HUES6 (cell line): ENCODE measurements at regions not wholly inside any gene's neighbourhood (a gene's known extent, or its start where the extent isn't known, plus 50 kb on each side); places are given as distances from the start of the nearest gene placed in this dataset.

Source experiments
- H3K27ac ChIP-seq: 2 replicates; pipeline ENCODE4 v1.7.0; 2013; ENCODE audit warnings: low read depth, mild to moderate bottlenecking, low read length, inconsistent platforms
- H3K27me3 ChIP-seq: 2 replicates; pipeline ENCODE4 v1.6.1; 2013; ENCODE audit warnings: low read length; ENCODE audit not compliant: control insufficient read depth, insufficient read depth
- H3K36me3 ChIP-seq: 2 replicates; pipeline ENCODE4 v1.6.1; 2013; ENCODE audit warnings: low read length; ENCODE audit not compliant: control insufficient read depth, insufficient read depth
- H3K4me1 ChIP-seq: 2 replicates; pipeline ENCODE4 v1.6.1; 2013; ENCODE audit warnings: low read length; ENCODE audit not compliant: control insufficient read depth, insufficient read depth
- H3K4me3 ChIP-seq: 2 replicates; pipeline ENCODE4 v1.5.1; 2013; ENCODE audit warnings: low read depth, low read length
- H3K9ac ChIP-seq: one replicate; pipeline ENCODE4 v1.6.1; 2013; ENCODE audit warnings: mild to moderate bottlenecking, low read length
- H3K9me3 ChIP-seq: 2 replicates; pipeline ENCODE4 v1.6.1; 2013; ENCODE audit warnings: low read depth, low read length; ENCODE audit not compliant: control insufficient read depth, insufficient read depth

GRCh38 chr18:22344445-22344844, 73.3 kb downstream of the CTAGE1 start:
- Histone ChIP-seq H3K9ac (no peak overlapping the region), H3K27ac (no peak overlapping the region), H3K4me1 (peaks cover 22% of the 10 kb centered on the region), H3K4me3 (no peak overlapping the region), H3K27me3 (peaks cover 50% of the 10 kb centered on the region), H3K36me3 (no peaks in the 10 kb centered on the region), H3K9me3 (no peaks in the 10 kb centered on the region)

DNA sequence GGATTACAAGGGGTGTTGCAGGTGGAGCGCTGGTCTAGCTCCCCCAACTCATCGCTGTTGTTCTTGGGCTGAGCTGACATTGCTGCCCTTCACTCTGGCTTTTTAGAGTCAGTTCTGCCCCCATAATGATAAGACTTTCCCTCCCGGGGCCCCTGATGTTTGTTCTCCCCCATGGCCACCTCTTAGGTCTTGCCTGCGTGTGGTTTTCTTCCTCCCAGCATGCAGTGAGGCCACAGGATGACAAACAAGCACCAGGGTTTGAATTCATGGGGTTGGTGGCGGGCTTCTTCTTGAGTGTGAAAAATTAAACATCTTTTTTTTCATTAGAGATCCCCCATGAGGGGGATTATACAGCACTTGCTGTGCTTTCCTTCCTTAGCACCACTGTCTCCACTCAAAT, 74.1 kb downstream of the CTAGE1 start:
- Histone ChIP-seq H3K27ac (no peak overlapping the region), H3K36me3 (no peaks in the 10 kb centered on the region), H3K9ac (no peak overlapping the region), H3K9me3 (no peaks in the 10 kb centered on the region), H3K4me1 (peaks cover 22% of the 10 kb centered on the region), H3K27me3 (peaks cover 47% of the 10 kb centered on the region), H3K4me3 (no peak overlapping the region)

GRCh38 chr18:22342625-22343024, 75.1 kb downstream of the CTAGE1 start:
- no peaks in the 10 kb centered on the region for H3K36me3 ChIP-seq
- no peaks in the 10 kb centered on the region for H3K9me3 ChIP-seq
- no peak overlapping the region for H3K4me3 ChIP-seq
- H3K27ac ChIP-seq, result no peak overlapping the region
- H3K4me1 ChIP-seq, result peaks cover 16% of the 10 kb centered on the region
- peaks cover 46% of the 10 kb centered on the region for H3K27me3 ChIP-seq
- H3K9ac ChIP-seq, result no peak overlapping the region

- no peaks in the 10 kb centered on the region for H3K9me3 ChIP-seq
- H3K27me3 ChIP-seq, result peaks cover 31% of the 10 kb centered on the region
- no peak overlapping the region for H3K4me3 ChIP-seq
- no peaks in the 10 kb centered on the region for H3K36me3 ChIP-seq
- no peak overlapping the region for H3K9ac ChIP-seq
- no peak overlapping the region for H3K27ac ChIP-seq
- 0 out of 2 replicates have a peak, but pooled peaks cover 1% of the 10 kb centered on the region for H3K4me1 ChIP-seq
Measured at GRCh38 chr18:22340331-22340730, 77.4 kb downstream of the CTAGE1 start.

- H3K27ac ChIP-seq, result no peak overlapping the region
- no peak overlapping the region for H3K9ac ChIP-seq
- H3K4me1 ChIP-seq, result no peaks in the 10 kb centered on the region
- no peaks in the 10 kb centered on the region for H3K9me3 ChIP-seq
- H3K27me3 ChIP-seq, result peaks cover 29% of the 10 kb centered on the region
- no peaks in the 10 kb centered on the region for H3K36me3 ChIP-seq
- no peak overlapping the region for H3K4me3 ChIP-seq
Measured at GRCh38 chr18:22339913-22340312, 77.8 kb downstream of the CTAGE1 start.

GRCh38 chr18:22337833-22338232, 79.9 kb downstream of the CTAGE1 start:
- Histone ChIP-seq H3K27me3 (peaks cover 21% of the 10 kb centered on the region), H3K9ac (no peak overlapping the region), H3K4me1 (no peaks in the 10 kb centered on the region), H3K9me3 (no peaks in the 10 kb centered on the region), H3K27ac (no peak overlapping the region), H3K36me3 (no peaks in the 10 kb centered on the region), H3K4me3 (no peak overlapping the region)

GRCh38 chr18:22337306-22337705, 80.4 kb downstream of the CTAGE1 start:
- Histone ChIP-seq H3K27me3 (peaks cover 21% of the 10 kb centered on the region), H3K9me3 (no peaks in the 10 kb centered on the region), H3K36me3 (no peaks in the 10 kb centered on the region), H3K27ac (no peak overlapping the region), H3K4me1 (no peaks in the 10 kb centered on the region), H3K9ac (no peak overlapping the region), H3K4me3 (no peak overlapping the region)

- H3K9me3 ChIP-seq, result no peaks in the 10 kb centered on the region
- peaks cover 29% of the 10 kb centered on the region for H3K27me3 ChIP-seq
- no peak overlapping the region for H3K9ac ChIP-seq
- H3K27ac ChIP-seq, result no peak overlapping the region
- no peaks in the 10 kb centered on the region for H3K36me3 ChIP-seq
- peaks cover 1% of the 10 kb centered on the region; the same call in 1 of the 2 replicates for H3K4me1 ChIP-seq
- no peak overlapping the region for H3K4me3 ChIP-seq
Measured at GRCh38 chr18:22336406-22336805, 81.3 kb downstream of the CTAGE1 start.

DNA sequence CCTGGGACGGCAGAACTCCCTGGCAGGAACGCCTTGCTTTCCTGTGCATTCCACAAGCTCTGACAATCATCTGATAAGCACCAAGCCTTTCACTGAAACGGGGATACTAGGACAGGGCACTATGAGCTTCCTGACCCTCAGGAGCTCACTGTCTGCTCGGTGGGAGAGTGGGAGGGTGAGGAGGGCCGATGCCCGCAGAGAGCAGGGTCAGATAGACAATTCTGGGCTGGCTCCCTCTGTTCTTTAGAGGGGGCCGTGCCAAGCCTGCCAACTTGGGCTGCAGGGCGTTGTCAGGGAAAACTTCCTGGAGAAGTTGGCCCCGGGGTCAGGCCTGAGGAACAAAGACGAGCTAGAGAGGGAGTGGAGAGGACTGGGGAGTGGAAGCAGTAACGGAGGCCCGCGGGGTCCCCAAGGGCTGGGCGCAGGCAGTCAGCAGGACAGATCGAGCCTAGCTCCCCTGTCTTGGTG, 82.0 kb downstream of the CTAGE1 start:
- Histone ChIP-seq H3K4me1 (peaks cover 7% of the 10 kb centered on the region), H3K36me3 (no peaks in the 10 kb centered on the region), H3K27ac (no peak overlapping the region), H3K27me3 (peaks cover 36% of the 10 kb centered on the region), H3K9me3 (no peaks in the 10 kb centered on the region), H3K4me3 (no peak overlapping the region), H3K9ac (no peak overlapping the region)

GRCh38 chr18:22334567-22334966, 83.1 kb downstream of the CTAGE1 start:
- H3K27me3 ChIP-seq, result peaks cover 42% of the 10 kb centered on the region
- H3K9ac ChIP-seq, result no peak overlapping the region
- H3K36me3 ChIP-seq, result no peaks in the 10 kb centered on the region
- H3K4me1 ChIP-seq, result peaks cover 12% of the 10 kb centered on the region
- H3K9me3 ChIP-seq, result no peaks in the 10 kb centered on the region
- H3K4me3 ChIP-seq, result no peak overlapping the region
- no peak overlapping the region for H3K27ac ChIP-seq

DNA sequence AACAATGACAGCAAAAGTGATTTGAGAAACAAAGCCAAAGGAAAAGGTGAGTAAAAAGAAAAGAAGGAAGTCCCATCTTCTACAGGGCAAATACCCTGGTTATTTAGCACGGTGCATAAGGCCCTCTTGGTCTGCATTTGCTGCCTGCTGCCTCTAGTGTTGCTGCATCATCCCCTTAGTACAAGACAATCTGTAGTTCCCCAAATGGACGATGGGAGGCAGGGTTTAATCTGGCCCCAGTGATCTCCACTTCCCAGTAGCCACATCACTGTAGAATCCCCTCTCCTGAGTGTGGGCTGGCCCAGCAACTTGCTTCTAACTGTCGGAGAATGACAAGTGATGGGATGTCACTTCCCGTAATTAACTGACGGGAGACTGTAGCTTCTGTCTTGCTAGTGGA, 85.1 kb downstream of the CTAGE1 start:
- H3K9ac ChIP-seq, result no peak overlapping the region
- H3K27me3 ChIP-seq, result peaks cover 45% of the 10 kb centered on the region
- H3K4me1 ChIP-seq, result peaks cover 12% of the 10 kb centered on the region
- H3K36me3 ChIP-seq, result no peaks in the 10 kb centered on the region
- no peak overlapping the region for H3K27ac ChIP-seq
- H3K9me3 ChIP-seq, result no peaks in the 10 kb centered on the region
- H3K4me3 ChIP-seq, result no peak overlapping the region

DNA sequence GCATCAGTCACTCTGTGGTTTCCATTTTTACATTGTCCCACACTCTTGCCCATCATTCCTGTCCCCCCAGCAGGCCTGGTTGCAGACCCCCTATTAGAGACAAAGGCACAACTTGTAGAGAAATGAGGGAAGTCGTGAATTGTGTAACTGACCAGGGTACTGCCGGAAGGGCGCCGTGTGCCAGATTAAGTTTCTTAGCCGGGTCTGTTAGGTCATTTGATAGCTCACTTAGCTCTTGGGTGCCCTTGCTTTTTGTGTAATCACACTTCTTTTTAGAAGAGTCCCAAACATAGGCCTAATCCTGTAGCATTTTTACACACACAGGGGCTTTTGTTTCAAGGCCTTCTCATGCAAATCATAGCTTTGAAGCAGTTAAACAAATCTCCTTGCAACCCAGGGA, 87.2 kb downstream of the CTAGE1 start:
- Histone ChIP-seq H3K4me1 (peaks cover 12% of the 10 kb centered on the region), H3K9ac (no peak overlapping the region), H3K27me3 (peaks cover 50% of the 10 kb centered on the region), H3K27ac (no peak overlapping the region), H3K36me3 (no peaks in the 10 kb centered on the region), H3K9me3 (no peaks in the 10 kb centered on the region), H3K4me3 (no peak overlapping the region)
